Testis (tissue), 2 donors: ENCODE measurements at regions not wholly inside any gene's neighbourhood (a gene's known extent, or its start where the extent isn't known, plus 50 kb on each side); places are given as distances from the start of the nearest gene placed in this dataset.

Experiments
- CTCF ChIP-seq, 3 experiments: fragments of 450-650 bp in 2 of 3; fragments of 200-600 bp in 1 of 3; sonication (generic) in 1 of 3; IDR thresholded peaks; one replicate each; pipeline ENCODE4 v1.5.1; 2016 to 2019; ENCODE audit warnings: antibody characterized with exemption in 3 of 3, mild to moderate bottlenecking in 2 of 3, moderate library complexity in 1 of 3
- POLR2A ChIP-seq: fragments of 450-650 bp; IDR thresholded peaks from one replicate; pipeline ENCODE4 v1.6.1; 2017; ENCODE audit warnings: antibody characterized with exemption, mild to moderate bottlenecking, moderate library complexity

GRCh38 chr2:100199421-100199820 lies 57.0 kb upstream of the AFF3 start:
- TF ChIP-seq CTCF (IDR thresholded peaks at IDR 0.05) (no peak), POLR2A (no peak)
